HCT116 (cell line): ENCODE measurements at regions not wholly inside any gene's neighbourhood (a gene's known extent, or its start where the extent isn't known, plus 50 kb on each side); places are given as distances from the start of the nearest gene placed in this dataset.

Experiments
- ATAC-seq: fragments of 200-7000 bp; cut with Tn5 transposase; 2 replicates; pipeline ENCODE4 v1.9.1; 2020; ENCODE audit warnings: mild to moderate bottlenecking, moderate library complexity
- BruUV-seq: library from RNA; stranded (reverse); fragments of 400-500 nt; replicated peaks from 2 replicates; lab custom pipeline; 2021; lab: Mats Ljungman, UMichigan
- CTCF ChIA-PET: fragments of 300-600 bp; sonication (Branson Sonifier 250); formaldehyde crosslinking; loops from one replicate; lab custom pipeline; 2021; ENCODE audit warnings: antibody characterized with exemption; lab: Charles Lee
- POLR2A ChIA-PET: fragments of 300-600, 350-600 bp; sonication (Branson Sonifier 250); formaldehyde crosslinking; loops from one replicate; lab custom pipeline; 2021; ENCODE audit warnings: antibody characterized with exemption; lab: Charles Lee
- RAD21 ChIA-PET, 2 experiments: fragments of 300-600 bp; sonication (Branson Sonifier 250); formaldehyde crosslinking; loops; one replicate each; lab custom pipeline; 2023; ENCODE audit warnings: low total read pairs in 2 of 2; ENCODE audit not compliant: uncharacterized antibody in 2 of 2, unreplicated experiment in 2 of 2, low non-redundant PET in 1 of 2; lab: Charles Lee
- DNase-seq: peaks from one replicate; pipeline ENCODE4 v3.0.0-alpha.2; 2010; ENCODE audit warnings: low read depth, low spot score
- H2AFZ ChIP-seq: fragments of 200-600 bp; shearing (Covaris generic), sonication (generic); 2 replicates; pipeline ENCODE4 v1.6.1; 2017; ENCODE audit warnings: low read depth, mixed run types, mixed read lengths, antibody characterized with exemption, low read length; ENCODE audit not compliant: poor library complexity, severe bottlenecking
- H3K27ac ChIP-seq: 2 replicates; pipeline ENCODE4 v1.5.1; 2012; ENCODE audit warnings: low read depth, low read length
- H3K27me3 ChIP-seq: fragments of 200-600 bp; sonication (generic); 2 replicates; pipeline ENCODE4 v1.6.1; 2016; ENCODE audit warnings: mixed run types, low read length, mixed read lengths; ENCODE audit not compliant: insufficient read depth
- H3K36me3 ChIP-seq, 2 experiments: fragments of 200-500 bp in 1 of 2; fragments of 200-600 bp in 1 of 2; sonication (Bioruptor generic) in 1 of 2; sonication (generic) in 1 of 2; 2 replicates each; pipeline versions ENCODE4 v1.5.1 to v1.6.1; 2014 to 2016; ENCODE audit warnings: low read length in 2 of 2, inconsistent platforms in 1 of 2, mixed read lengths in 1 of 2, mixed run types in 1 of 2; ENCODE audit not compliant: insufficient read depth in 2 of 2, control insufficient read depth in 1 of 2
- H3K4me1 ChIP-seq, 2 experiments: fragments of 200-600 bp in 1 of 2; sonication (generic) in 1 of 2; 2 replicates each; pipeline versions ENCODE4 v1.5.1 to v1.6.1; 2012 to 2017; ENCODE audit warnings: low read length in 2 of 2, inconsistent platforms in 1 of 2, mild to moderate bottlenecking in 1 of 2, mixed read lengths in 1 of 2, mixed run types in 1 of 2, moderate library complexity in 1 of 2; ENCODE audit not compliant: insufficient read depth in 2 of 2, control insufficient read depth in 1 of 2
- H3K4me2 ChIP-seq: fragments of 200-600 bp; sonication (generic); 2 replicates; pipeline ENCODE4 v1.6.1; 2017; ENCODE audit warnings: mixed run types, low read length, mixed read lengths
- H3K4me3 ChIP-seq, 2 experiments: fragments of 200-600 bp in 1 of 2; sonication (generic) in 1 of 2; replicated peaks in 1 of 2; 2 replicates each; pipeline ENCODE4 v1.5.1; 2011 to 2016; ENCODE audit warnings: low read length in 2 of 2, control low read depth in 1 of 2, low read depth in 1 of 2, mild to moderate bottlenecking in 1 of 2, mixed read lengths in 1 of 2, mixed run types in 1 of 2
- H3K79me2 ChIP-seq: fragments of 200-600 bp; sonication (generic); 2 replicates; pipeline ENCODE4 v1.6.1; 2017; ENCODE audit warnings: mild to moderate bottlenecking, mixed run types, low read length, moderate library complexity, mixed read lengths; ENCODE audit not compliant: insufficient read depth
- H3K9ac ChIP-seq: fragments of 200-600 bp; sonication (generic); 2 replicates; pipeline ENCODE4 v1.6.1; 2016; ENCODE audit warnings: low read length, mixed read lengths
- H3K9me2 ChIP-seq: fragments of 200-600 bp; sonication (generic), shearing (Covaris generic); 2 replicates; pipeline ENCODE4 v1.6.1; 2017; ENCODE audit warnings: mixed run types, mild to moderate bottlenecking, moderate library complexity; ENCODE audit not compliant: insufficient read depth
- H3K9me3 ChIP-seq, 2 experiments: fragments of 200-500 bp in 1 of 2; fragments of 200-600 bp in 1 of 2; sonication (Bioruptor generic) in 1 of 2; sonication (generic) in 1 of 2; 2 replicates each; pipeline ENCODE4 v1.6.1; 2014 to 2017; ENCODE audit warnings: low read length in 2 of 2, mixed read lengths in 2 of 2, inconsistent platforms in 1 of 2, low read depth in 1 of 2, mild to moderate bottlenecking in 1 of 2, mixed run types in 1 of 2, moderate library complexity in 1 of 2; ENCODE audit not compliant: control insufficient read depth in 1 of 2, insufficient read depth in 1 of 2
- H4K20me1 ChIP-seq: fragments of 200-600 bp; sonication (generic), shearing (Covaris generic); 2 replicates; pipeline ENCODE4 v1.6.1; 2017; ENCODE audit warnings: mixed run types, mild to moderate bottlenecking, moderate library complexity; ENCODE audit not compliant: insufficient read depth
- ELF1 ChIP-seq: IDR thresholded peaks from 2 replicates; pipeline ENCODE4 v1.6.1; 2012; ENCODE audit warnings: low read depth, borderline replicate concordance
- EZH2 ChIP-seq: fragments of 200-600 bp; sonication (generic); IDR thresholded peaks from 2 replicates; pipeline ENCODE4 v1.6.1; 2017; ENCODE audit warnings: antibody characterized with exemption, mixed run types
- FOSL1 ChIP-seq: IDR thresholded peaks from 2 replicates; pipeline ENCODE4 v1.6.1; 2012; ENCODE audit warnings: low read depth
- POLR2AphosphoS5 ChIP-seq: IDR thresholded peaks from 2 replicates; pipeline ENCODE4 v1.6.1; 2011; ENCODE audit warnings: mild to moderate bottlenecking, low read depth, low read length, moderate library complexity
- SIN3A ChIP-seq: IDR thresholded peaks from 2 replicates; pipeline ENCODE4 v1.6.1; 2012; ENCODE audit warnings: low read depth
- TCF7L2 ChIP-seq: IDR thresholded peaks from 2 replicates; pipeline ENCODE4 v1.7.0; 2011; ENCODE audit warnings: borderline replicate concordance, inconsistent platforms; ENCODE audit not compliant: insufficient read depth, insufficient read length; ENCODE audit errors: extremely low read depth
- ZFX ChIP-seq: fragments of 450-650 bp; IDR thresholded peaks from 2 replicates; pipeline ENCODE4 v1.6.1; 2017
- intact Hi-C: fragments of 100-400 bp; cut with micrococcal nuclease; formaldehyde crosslinking; loops from 2 replicates; pipeline ENCODE4 v1.10.0; 2022
- TF ChIP-seq, protein P1 (sequence below): IDR thresholded peaks from 2 replicates; pipeline ENCODE4 v1.6.1; 2011; ENCODE audit warnings: mild to moderate bottlenecking, low read length, moderate library complexity; ENCODE audit not compliant: insufficient replicate concordance; ENCODE audit errors: extremely low read depth
- TF ChIP-seq, protein P2 (sequence below): IDR thresholded peaks from 2 replicates; pipeline ENCODE4 v1.6.1; 2012

DNA sequence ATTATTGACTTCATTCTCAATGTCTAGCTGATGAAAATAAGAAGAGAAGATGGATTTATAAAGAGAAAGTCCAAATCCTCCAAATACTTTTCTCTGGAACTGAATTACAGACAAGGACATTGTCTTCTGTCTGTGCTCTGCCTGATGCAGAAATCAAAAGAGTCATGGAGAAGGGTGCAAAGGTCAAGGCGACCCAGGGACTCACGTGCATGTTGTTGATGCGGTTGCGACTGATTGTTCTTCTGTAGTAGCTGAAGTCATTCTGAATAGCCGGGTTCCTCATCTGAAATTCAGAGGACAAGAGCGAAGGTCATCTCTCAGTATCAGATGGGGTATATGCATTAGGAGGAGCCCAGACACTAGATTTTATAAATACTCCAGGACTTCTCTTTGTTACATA lies 104.4 kb downstream of the CYRIA start:
- no peaks in the 10 kb centered on the region for H3K9me2 ChIP-seq
- H3K4me3 ChIP-seq: no peak overlapping the region
- no peaks in the 10 kb centered on the region for H3K9me3 ChIP-seq
- H3K9ac ChIP-seq: no peak overlapping the region
- no peaks in the 10 kb centered on the region for H3K36me3 ChIP-seq
- H3K27ac ChIP-seq: no peak overlapping the region
- H3K79me2 ChIP-seq: no peaks in the 10 kb centered on the region
- DNase-seq (no peak), ATAC-seq (no peak)
- intact Hi-C loops: no loop called here
- POLR2A ChIA-PET: no interaction called here
- CTCF ChIA-PET: no interaction called here
- no peaks in the 10 kb centered on the region; the same call in 1 of the 2 replicates for H4K20me1 ChIP-seq
- H3K4me1 ChIP-seq: no peaks in the 10 kb centered on the region
- TF ChIP-seq, protein P1, sequence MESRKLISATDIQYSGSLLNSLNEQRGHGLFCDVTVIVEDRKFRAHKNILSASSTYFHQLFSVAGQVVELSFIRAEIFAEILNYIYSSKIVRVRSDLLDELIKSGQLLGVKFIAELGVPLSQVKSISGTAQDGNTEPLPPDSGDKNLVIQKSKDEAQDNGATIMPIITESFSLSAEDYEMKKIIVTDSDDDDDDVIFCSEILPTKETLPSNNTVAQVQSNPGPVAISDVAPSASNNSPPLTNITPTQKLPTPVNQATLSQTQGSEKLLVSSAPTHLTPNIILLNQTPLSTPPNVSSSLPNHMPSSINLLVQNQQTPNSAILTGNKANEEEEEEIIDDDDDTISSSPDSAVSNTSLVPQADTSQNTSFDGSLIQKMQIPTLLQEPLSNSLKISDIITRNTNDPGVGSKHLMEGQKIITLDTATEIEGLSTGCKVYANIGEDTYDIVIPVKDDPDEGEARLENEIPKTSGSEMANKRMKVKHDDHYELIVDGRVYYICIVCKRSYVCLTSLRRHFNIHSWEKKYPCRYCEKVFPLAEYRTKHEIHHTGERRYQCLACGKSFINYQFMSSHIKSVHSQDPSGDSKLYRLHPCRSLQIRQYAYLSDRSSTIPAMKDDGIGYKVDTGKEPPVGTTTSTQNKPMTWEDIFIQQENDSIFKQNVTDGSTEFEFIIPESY: no peak
- TF ChIP-seq POLR2AphosphoS5: no peak
- no peak for TF ChIP-seq TCF7L2
- no peak for TF ChIP-seq SIN3A
- TF ChIP-seq FOSL1: no peak
- TF ChIP-seq ELF1: no peak
- TF ChIP-seq EZH2: no peak
- no peak for TF ChIP-seq ZFX
- TF ChIP-seq, protein P2, sequence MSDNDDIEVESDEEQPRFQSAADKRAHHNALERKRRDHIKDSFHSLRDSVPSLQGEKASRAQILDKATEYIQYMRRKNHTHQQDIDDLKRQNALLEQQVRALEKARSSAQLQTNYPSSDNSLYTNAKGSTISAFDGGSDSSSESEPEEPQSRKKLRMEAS: no peak
- RAD21 ChIA-PET: no interaction called here
- H3K27me3 ChIP-seq: no peaks in the 10 kb centered on the region; the same call in 1 of the 2 replicates
- no TSS peak for BruUV-seq
- no peak overlapping the region for H2AFZ ChIP-seq
- no peak overlapping the region for H3K4me2 ChIP-seq
